ENCODE measurements at regions not wholly inside any gene's neighbourhood (a gene's known extent, or its start where the extent isn't known, plus 50 kb on each side); places are given as distances from the start of the nearest gene placed in this dataset.

GRCh38 chr7:25579778-25580075 lies 351.4 kb upstream of the NPVF start:
- H3K36me3 ChIP-seq (ENCODE audit: insufficient read depth, low read length, poor library complexity, severe bottlenecking): no peaks in the 10 kb centered on the region
- TF ChIP-seq EZH2 (IDR thresholded peaks at IDR 0.05; ENCODE audit: borderline replicate concordance, low read depth, low read length, poor library complexity, severe bottlenecking) (no peak), CTCF (conservative IDR thresholded peaks at IDR 0.05; ENCODE audit: low read depth, low read length) (no peak)
- H3K4me3 ChIP-seq (ENCODE audit: low read depth, low read length, poor library complexity, severe bottlenecking): no peak overlapping the region
- no TSS peak for BruUV-seq (replicated peaks)
- no peak overlapping the region for H3K27ac ChIP-seq (ENCODE audit: low read depth, low read length, poor library complexity, severe bottlenecking)
- intact Hi-C loops (cut with micrococcal nuclease; ENCODE audit: unreplicated experiment): no loop called here
- DNase-seq (ENCODE audit: low spot score): no peak
- POLR2A ChIA-PET (ENCODE audit: low non-redundant PET): no interaction called here
- H3K4me1 ChIP-seq (ENCODE audit: insufficient read depth, low read length, poor library complexity, severe bottlenecking): no peaks in the 10 kb centered on the region
- H3K27me3 ChIP-seq (replicated peaks; ENCODE audit: insufficient read depth, low read depth, low read length, poor library complexity): peaks cover 26% of the 10 kb centered on the region
- H3K9me3 ChIP-seq (ENCODE audit: low read depth, low read length, poor library complexity, severe bottlenecking): no peaks in the 10 kb centered on the region
- CTCF ChIA-PET: interaction anchor here (1.0 kb wide), 1 partner anchor 12 kb away, joined by 3 read pairs; no protein-coding TSS in a partner anchor

- no TSS peak for BruUV-seq (replicated peaks)
- H3K27me3 ChIP-seq (replicated peaks; ENCODE audit: insufficient read depth, low read depth, low read length, poor library complexity): peaks cover 26% of the 10 kb centered on the region
- H3K27ac ChIP-seq (ENCODE audit: low read depth, low read length, poor library complexity, severe bottlenecking): no peak overlapping the region
- no peak overlapping the region for H3K4me3 ChIP-seq (ENCODE audit: low read depth, low read length, poor library complexity, severe bottlenecking)
- ChIA-PET POLR2A (ENCODE audit: low non-redundant PET) (no interaction called here), CTCF (interaction anchor here (1.0 kb wide), 1 partner anchor 12 kb away, joined by 3 read pairs; no protein-coding TSS in a partner anchor)
- intact Hi-C loops (cut with micrococcal nuclease; ENCODE audit: unreplicated experiment): no loop called here
- H3K4me1 ChIP-seq (ENCODE audit: insufficient read depth, low read length, poor library complexity, severe bottlenecking): no peaks in the 10 kb centered on the region
- H3K9me3 ChIP-seq (ENCODE audit: low read depth, low read length, poor library complexity, severe bottlenecking): no peaks in the 10 kb centered on the region
- TF ChIP-seq EZH2 (IDR thresholded peaks at IDR 0.05; ENCODE audit: borderline replicate concordance, low read depth, low read length, poor library complexity, severe bottlenecking): no peak
- no peak for TF ChIP-seq CTCF (conservative IDR thresholded peaks at IDR 0.05; ENCODE audit: low read depth, low read length)
- DNase-seq (ENCODE audit: low spot score): no peak
- H3K36me3 ChIP-seq (ENCODE audit: insufficient read depth, low read length, poor library complexity, severe bottlenecking): no peaks in the 10 kb centered on the region
These were observed 351.9 kb upstream of the NPVF start for GRCh38 chr7:25580141-25580540.

- ChIA-PET CTCF (no interaction called here), POLR2A (ENCODE audit: low non-redundant PET) (no interaction called here)
- DNase-seq (ENCODE audit: low spot score): no peak
These were observed 355.3 kb upstream of the NPVF start for GRCh38 chr7:25583621-25584020.

More at GRCh38 chr7:25583621-25584020, 355.3 kb upstream of the NPVF start:
- Histone ChIP-seq H3K4me1 (ENCODE audit: insufficient read depth, low read length, poor library complexity, severe bottlenecking) (no peaks in the 10 kb centered on the region), H3K36me3 (ENCODE audit: insufficient read depth, low read length, poor library complexity, severe bottlenecking) (no peaks in the 10 kb centered on the region), H3K27ac (ENCODE audit: low read depth, low read length, poor library complexity, severe bottlenecking) (no peak overlapping the region), H3K27me3 (replicated peaks; ENCODE audit: insufficient read depth, low read depth, low read length, poor library complexity) (peaks cover 31% of the 10 kb centered on the region), H3K4me3 (ENCODE audit: low read depth, low read length, poor library complexity, severe bottlenecking) (no peak overlapping the region), H3K9me3 (ENCODE audit: low read depth, low read length, poor library complexity, severe bottlenecking) (no peaks in the 10 kb centered on the region)
- no peak for TF ChIP-seq EZH2 (IDR thresholded peaks at IDR 0.05; ENCODE audit: borderline replicate concordance, low read depth, low read length, poor library complexity, severe bottlenecking)
- no peak for TF ChIP-seq CTCF (conservative IDR thresholded peaks at IDR 0.05; ENCODE audit: low read depth, low read length)
- no TSS peak for BruUV-seq (replicated peaks)
- intact Hi-C loops (cut with micrococcal nuclease; ENCODE audit: unreplicated experiment): no loop called here
